GM12873 (cell line): ENCODE measurements at regions not wholly inside any gene's neighbourhood (a gene's known extent, or its start where the extent isn't known, plus 50 kb on each side); places are given as distances from the start of the nearest gene placed in this dataset.

ENCODE experiments used
- CTCF ChIP-seq: IDR thresholded peaks from 2 replicates; pipeline ENCODE4 v1.5.1; 2012; ENCODE audit warnings: low read depth, mild to moderate bottlenecking, moderate library complexity, low read length, control low read depth; ENCODE audit not compliant: insufficient read depth; ENCODE audit errors: missing control alignments

- TF ChIP-seq CTCF: no peak
Observed at GRCh38 chr12:131568336-131568735, 142.6 kb upstream of the SFSWAP start.

DNA sequence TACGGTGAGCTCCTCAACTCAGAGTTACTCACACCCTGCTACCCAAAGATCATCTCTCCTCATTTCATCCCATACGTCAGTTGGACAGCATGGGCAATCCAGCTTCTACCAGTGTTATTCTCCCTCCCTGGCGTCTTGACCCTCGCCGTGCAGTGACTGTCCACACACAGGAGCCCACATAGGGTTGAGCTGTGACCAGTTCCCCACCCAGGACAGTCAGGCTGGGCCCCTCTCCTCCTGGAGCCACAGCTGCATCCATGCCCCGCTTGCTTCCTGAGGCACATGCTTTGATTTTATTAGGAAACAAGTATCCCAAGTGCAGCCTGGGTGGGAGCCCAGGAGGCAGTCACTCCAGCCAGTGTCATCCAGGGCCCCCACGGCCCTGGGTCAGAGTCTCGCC, 140.3 kb upstream of the SFSWAP start:
- no peak for TF ChIP-seq CTCF

GRCh38 chr12:131571827-131572226, 139.1 kb upstream of the SFSWAP start:
- no peak for TF ChIP-seq CTCF

GRCh38 chr12:131572626-131573025, 138.3 kb upstream of the SFSWAP start:
- TF ChIP-seq CTCF: no peak

GRCh38 chr12:131573631-131574394, 137.1 kb upstream of the SFSWAP start:
- no peak for TF ChIP-seq CTCF

DNA sequence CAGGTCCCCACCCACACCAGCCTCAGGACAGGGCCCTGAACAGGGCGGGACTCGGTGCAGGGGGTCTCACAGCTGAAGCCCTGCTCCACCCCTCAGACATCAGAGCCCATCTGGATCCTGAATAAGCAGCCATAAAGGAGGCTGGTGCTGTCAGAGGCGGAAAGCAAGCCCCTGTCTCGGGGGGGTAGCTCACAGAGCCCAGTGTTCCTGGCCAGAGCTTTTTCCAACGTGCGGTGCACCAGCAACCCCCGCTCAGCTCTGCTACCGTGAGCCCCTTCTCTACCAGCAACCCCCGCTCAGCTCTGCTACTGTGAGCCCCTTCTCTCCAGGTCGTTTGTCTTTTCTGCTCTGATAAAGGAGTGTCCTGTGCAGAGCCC, 136.5 kb upstream of the SFSWAP start:
- no peak for TF ChIP-seq CTCF

GRCh38 chr12:131575371-131575770, 135.5 kb upstream of the SFSWAP start:
- no peak for TF ChIP-seq CTCF
